ENCODE measurements at regions not wholly inside any gene's neighbourhood (a gene's known extent, or its start where the extent isn't known, plus 50 kb on each side); places are given as distances from the start of the nearest gene placed in this dataset.

DNA sequence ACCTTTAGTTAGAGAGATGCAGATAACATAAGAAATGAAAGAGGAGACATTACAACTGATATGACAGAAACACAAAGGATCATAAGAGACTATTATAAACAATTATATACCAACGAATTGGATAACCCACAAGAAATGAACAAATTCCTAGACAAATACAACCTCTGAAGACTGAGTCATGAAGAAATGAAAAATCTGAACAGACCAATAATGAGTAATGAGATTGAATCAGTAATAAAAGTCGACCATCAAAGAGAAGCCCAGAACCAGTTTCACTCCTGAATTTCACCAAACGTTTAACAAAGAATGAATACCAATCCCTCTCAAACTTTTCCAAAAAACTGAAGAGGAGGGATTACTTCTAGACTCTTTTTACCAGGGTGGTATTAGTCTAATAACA, 50.5 kb upstream of the PCAT7 start:
- no peaks in the 10 kb centered on the region for H3K9me1 ChIP-seq (ENCODE audit: insufficient read depth, low read length)
- no peaks in the 10 kb centered on the region for H3K27me3 ChIP-seq (ENCODE audit: control insufficient read depth, insufficient read depth, low read length)
- no peaks in the 10 kb centered on the region for H3K36me3 ChIP-seq (ENCODE audit: control insufficient read depth, insufficient read depth, low read length)
- H2BK15ac ChIP-seq (ENCODE audit: low read depth, low read length) = no peak overlapping the region
- no peak overlapping the region for H4K91ac ChIP-seq (ENCODE audit: insufficient read depth, low read depth, low read length)
- no peak overlapping the region for H3K4me3 ChIP-seq (ENCODE audit: insufficient read depth, low read depth, low read length)
- no peak overlapping the region for H2BK5ac ChIP-seq (ENCODE audit: low read depth, low read length, poor library complexity, severe bottlenecking)
- no peak overlapping the region for H3K27ac ChIP-seq (ENCODE audit: insufficient read depth, low read length)
- H3K9ac ChIP-seq (ENCODE audit: low read depth, low read length) = no peak overlapping the region
- H3K9me3 ChIP-seq (ENCODE audit: control insufficient read depth, insufficient read depth, low read length) = no peaks in the 10 kb centered on the region
- H4K8ac ChIP-seq (ENCODE audit: low read depth in 2 of 2, low read length in 2 of 2) = no peak overlapping the region
- no peak overlapping the region for H3K4me2 ChIP-seq (ENCODE audit: low read depth, low read length)
- ATAC-seq (ENCODE audit: low read depth) = no peak
- H3K14ac ChIP-seq (replicated peaks; ENCODE audit: low read depth, low read length) = no peak overlapping the region
- H3K56ac ChIP-seq (ENCODE audit: extremely low read depth, insufficient read depth, low read length) = no peak overlapping the region
- intact Hi-C loops (cut with micrococcal nuclease) = loop anchor here (10.0 kb wide), 1 partner anchor 60 kb away; no protein-coding TSS in a partner anchor
- no peak for DNase-seq
- H2AFZ ChIP-seq (replicated peaks; ENCODE audit: low read length, poor library complexity) = no peak overlapping the region
- no peak overlapping the region for H3K23ac ChIP-seq (ENCODE audit: low read depth, low read length)
- no peak overlapping the region for H2AK5ac ChIP-seq (ENCODE audit: low read depth, low read length)
- dilution Hi-C loops (cut with HindIII; ENCODE audit: low sequenced_read_pairs, unreplicated experiment) = no loop called here
- no peaks in the 10 kb centered on the region for H3K4me1 ChIP-seq (ENCODE audit: control insufficient read depth, insufficient read depth, low read length)
- BruUV-seq (replicated peaks) = no TSS peak
- no peak overlapping the region for H3K18ac ChIP-seq (ENCODE audit: low read depth, low read length)
- in situ Hi-C loops (cut with MboI; ENCODE audit: low sequenced_read_pairs) = no loop called here
- H4K5ac ChIP-seq (ENCODE audit: low read depth, low read length) = no peak overlapping the region
- no peak overlapping the region for H2BK20ac ChIP-seq (ENCODE audit: low read depth, low read length)
- no peaks in the 10 kb centered on the region for H3K79me1 ChIP-seq (ENCODE audit: low read depth in 1 of 2, low read length in 2 of 2)
- H3K4ac ChIP-seq (ENCODE audit: low read depth, low read length) = no peak overlapping the region
- ChIA-PET POLR2A (ENCODE audit: unreplicated experiment) (no interaction called here), CTCF (no interaction called here)
- WGBS, 2 experiments (ENCODE audit: extremely low coverage in 2 of 2, insufficient read length in 1 of 2) = no CpG with 5 or more reads among the region's 3 CpGs
- H2AK9ac ChIP-seq (replicated peaks; ENCODE audit: low read depth, low read length, poor library complexity) = no peak overlapping the region
- H2BK120ac ChIP-seq (ENCODE audit: low read depth, low read length) = no peak overlapping the region
- no peak for TF ChIP-seq RAD21 (IDR thresholded peaks at IDR 0.05; ENCODE audit: low read length)
- no peak for TF ChIP-seq FOS (IDR thresholded peaks at IDR 0.05; ENCODE audit: low read depth, low read length)
- TF ChIP-seq RCOR1 (IDR thresholded peaks at IDR 0.05; ENCODE audit: insufficient replicate concordance, low read length) = no peak
- TF ChIP-seq RFX5 (IDR thresholded peaks at IDR 0.05; ENCODE audit: low read depth, low read length) = no peak
- TF ChIP-seq POLR2A (IDR thresholded peaks at IDR 0.05; ENCODE audit: low read depth, low read length) = no peak
- no peaks in the 10 kb centered on the region for H4K20me1 ChIP-seq (ENCODE audit: insufficient read depth, low read length)

Data from IMR-90 (cell line).